NCI-H187 treated with DMSO at 0.1 percent for 48 hours (cell line): ENCODE measurements at regions not wholly inside any gene's neighbourhood (a gene's known extent, or its start where the extent isn't known, plus 50 kb on each side); places are given as distances from the start of the nearest gene placed in this dataset.

Experiments
- DNase-seq: peaks from one replicate; lab custom pipeline; 2025; lab: John Stamatoyannopoulos, UW

GRCh38 chr6:126529637-126530362 lies 189.9 kb downstream of the CENPW start:
- DNase-seq: no peak

DNA sequence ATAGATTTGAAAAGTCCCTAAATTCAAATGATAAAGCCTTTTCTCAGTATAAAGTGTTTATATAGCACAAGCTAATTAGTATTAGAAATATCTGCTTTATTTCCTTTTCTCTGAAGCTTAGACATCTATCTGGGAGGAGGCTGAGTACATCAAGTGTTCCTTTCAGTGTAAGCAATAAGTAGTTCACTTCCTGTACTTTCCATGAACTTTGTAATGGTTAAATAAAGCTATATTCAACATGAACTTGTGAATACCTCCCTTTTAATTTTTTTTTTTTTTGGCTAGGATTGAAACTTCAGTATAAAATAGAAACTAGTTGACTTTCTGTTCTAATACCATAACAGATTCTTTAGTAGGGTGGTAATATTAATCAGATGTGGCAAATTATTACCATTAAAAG lies 190.9 kb downstream of the CENPW start:
- DNase-seq: no peak

- no peak for DNase-seq
Observed at GRCh38 chr6:126531286-126531685, 191.4 kb downstream of the CENPW start.

- no peak for DNase-seq
Observed at GRCh38 chr6:126531840-126532239, 191.9 kb downstream of the CENPW start.

DNA sequence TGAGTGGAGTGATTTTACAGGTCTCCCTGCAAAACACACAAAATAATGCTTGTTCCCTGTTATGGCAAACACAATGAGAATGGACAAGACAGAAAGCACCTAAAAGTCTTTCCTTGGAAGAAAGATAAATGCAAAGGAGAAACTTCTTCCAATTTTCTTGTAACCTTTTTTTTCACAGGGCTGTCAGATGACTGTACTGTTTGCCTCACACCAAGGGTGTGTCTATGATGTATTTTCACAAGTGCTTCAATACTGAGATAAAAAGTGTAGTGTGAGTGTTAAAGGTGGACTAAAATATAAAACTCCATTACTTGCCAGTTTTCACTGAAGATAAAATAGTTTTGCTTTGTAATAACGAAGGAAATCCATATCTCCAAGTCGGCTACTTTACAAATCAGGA lies 194.5 kb downstream of the CENPW start:
- DNase-seq: no peak

DNA sequence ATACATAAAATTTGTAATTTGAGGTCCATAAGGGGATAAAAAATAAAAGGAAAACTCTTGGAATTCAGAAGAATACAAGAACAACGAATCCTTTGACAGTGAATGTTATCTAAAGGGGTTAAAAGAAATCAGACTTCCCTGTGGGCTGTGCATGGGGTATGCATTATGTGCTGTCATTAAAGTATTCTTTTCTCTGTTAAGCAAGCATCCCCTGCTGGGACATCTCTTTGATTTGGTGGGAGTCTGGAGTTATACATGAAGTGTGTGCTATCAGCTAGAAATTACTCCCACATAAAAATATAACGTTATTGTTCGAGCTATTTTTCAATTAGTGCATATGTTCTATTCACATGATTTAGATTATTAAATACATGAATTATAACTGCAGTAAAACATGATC lies 195.2 kb downstream of the CENPW start:
- DNase-seq: no peak

DNA sequence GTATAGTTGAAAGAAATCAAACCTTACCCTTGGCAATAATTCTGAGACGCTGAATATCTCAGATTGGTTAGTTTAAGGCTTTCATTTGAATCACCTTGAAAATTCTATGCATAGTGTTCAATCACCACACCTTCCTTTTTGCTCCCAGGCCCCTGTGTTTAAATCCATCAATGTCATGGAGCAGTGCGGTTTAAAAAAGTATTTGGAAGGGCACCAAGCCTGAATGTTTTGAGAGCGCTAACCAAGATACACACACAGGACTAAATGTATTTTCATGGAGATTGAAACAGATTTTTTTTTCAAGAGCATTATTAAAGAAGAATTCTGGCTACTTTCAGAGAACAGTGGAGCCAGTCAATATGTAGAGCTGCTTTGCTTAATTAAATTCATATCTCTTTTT lies 195.7 kb downstream of the CENPW start:
- no peak for DNase-seq

- no peak for DNase-seq
Observed at GRCh38 chr6:126537061-126537816, 197.3 kb downstream of the CENPW start.

DNA sequence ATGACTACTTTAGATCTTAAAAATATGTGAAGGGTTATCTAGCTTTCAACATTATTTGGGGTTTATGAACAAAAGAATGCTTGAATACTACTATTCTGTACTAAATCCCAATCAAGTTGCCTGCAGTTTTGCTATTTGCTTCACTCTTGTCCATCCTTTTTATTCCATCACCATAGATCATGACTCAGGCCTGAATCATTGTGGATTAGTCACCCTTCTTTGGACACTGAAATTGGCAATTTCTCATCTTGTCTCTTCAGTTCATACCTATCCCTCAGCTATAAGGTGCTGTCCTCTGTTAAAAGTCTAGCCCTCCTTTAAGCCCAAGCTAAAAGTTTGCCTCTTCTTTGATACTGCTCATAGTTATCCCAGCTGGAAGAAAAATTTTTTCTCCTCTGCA lies 199.1 kb downstream of the CENPW start:
- no peak for DNase-seq

DNA sequence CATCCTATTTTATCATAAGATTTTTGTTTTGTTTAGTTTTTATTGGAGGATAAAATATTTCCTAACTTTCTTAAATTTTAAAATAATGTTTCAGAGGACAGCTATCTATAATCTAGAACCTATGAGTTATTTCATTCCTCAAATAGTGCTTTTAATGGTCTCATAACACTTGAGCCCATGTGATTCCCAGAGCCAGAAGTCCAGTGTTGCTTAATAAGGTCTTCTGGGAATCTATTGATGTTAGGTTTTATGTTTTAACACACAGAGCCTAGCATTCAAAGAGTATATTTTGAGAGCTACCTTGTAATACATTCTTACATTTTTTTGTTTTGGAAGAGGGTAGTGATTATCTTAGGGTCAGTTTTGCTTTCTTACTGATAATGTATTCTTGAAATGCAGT lies 200.2 kb downstream of the CENPW start:
- DNase-seq: no peak

DNA sequence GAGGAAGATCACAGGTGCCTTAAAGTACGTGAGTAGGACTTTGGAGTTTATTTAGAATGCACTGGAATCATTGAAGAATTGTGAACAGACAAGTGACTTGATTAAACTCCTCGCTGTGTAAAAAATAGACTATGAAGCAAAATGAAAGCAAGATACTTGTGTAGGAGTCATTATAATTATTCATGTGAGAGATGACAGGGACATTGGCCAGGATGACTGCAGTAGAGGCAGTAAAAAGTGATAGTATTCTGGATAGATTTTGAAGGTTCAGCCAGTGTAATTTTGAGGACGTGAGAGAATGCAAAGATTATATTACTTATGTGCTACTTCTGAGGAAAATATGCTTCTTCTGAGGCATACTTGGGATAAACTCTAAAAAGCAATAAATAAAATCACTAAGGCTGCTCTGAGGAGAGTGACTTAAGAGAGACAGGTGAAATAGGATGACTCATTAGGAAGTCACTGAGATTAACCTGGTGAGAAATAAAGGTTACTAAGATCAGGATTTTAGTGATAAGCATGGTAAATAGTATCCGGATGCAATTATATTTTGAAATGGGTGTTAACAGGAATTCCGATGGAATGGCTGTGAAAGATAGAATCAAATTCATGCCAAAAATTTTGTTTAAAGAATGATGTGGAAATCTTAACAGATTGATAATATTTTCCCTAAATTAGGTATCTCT lies 202.0 kb downstream of the CENPW start:
- no peak for DNase-seq

DNA sequence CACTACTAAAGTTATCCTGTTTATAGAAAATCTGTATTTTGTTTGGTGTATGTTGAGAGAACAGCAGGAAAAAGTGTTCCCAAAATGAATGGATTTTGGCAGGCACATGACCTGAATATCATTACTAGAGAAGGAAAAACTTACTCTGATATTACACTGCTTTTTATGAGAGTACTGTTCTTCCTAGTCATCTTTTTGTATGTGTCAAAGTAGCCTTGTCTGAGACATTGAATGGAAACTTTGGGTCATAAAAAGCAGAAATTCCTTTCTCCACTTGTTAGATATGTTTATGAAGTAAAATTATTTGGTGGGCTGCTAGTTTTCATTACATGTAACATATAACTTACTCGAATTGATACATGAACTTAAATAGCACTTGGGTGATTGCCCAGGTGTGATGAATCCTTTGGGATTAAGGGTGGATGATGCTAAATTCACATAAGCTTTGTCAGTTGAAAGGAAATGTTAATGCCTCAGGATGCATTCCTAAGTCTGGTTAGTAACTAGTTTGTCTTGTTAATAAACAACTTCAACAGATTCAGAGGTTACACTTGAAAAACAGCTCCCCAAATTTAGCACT lies 206.7 kb downstream of the CENPW start:
- no peak for DNase-seq

- DNase-seq: no peak
Observed at GRCh38 chr6:126548300-126548699, 208.4 kb downstream of the CENPW start.

DNA sequence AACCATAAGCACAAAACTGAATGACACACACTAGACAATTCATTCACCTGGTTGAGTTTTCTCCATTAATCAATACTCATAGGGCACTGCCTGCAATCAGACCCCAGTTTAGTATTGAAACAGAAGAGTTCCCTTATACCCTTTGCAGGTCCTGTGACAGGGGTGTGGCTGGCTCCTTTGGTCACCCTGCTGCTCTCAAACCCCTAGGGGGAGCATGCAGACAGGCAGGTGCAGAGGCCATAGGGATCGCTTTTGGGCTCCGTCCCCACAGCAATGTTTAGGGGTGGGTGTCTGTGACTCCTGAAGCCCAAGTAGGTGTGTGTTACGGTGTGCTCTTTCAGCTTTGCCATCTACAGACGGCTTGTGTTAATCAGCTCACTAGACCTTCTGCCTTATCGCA lies 210.4 kb downstream of the CENPW start:
- DNase-seq: no peak

- no peak for DNase-seq
Observed at GRCh38 chr6:126551832-126552231, 211.9 kb downstream of the CENPW start.

DNA sequence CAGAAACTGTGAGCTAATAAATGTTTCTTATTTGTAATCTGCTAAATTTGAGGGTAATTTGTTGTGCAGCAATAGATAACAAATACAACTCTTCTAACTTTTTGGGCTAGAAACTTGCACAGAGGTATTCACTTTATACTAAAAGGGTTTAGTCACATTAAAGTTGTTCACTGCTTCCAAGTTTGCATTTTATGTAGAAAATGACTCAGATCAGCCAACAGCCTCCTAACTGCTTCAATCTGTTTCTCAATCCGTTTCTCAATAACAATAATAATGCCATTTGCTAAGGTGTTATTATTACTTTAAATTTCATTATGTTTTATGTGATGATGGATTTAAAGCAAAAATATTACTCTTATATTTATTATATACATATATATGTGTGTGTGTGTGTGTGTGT lies 213.9 kb downstream of the CENPW start:
- no peak for DNase-seq

GRCh38 chr6:126570507-126570906 lies 230.6 kb downstream of the CENPW start:
- DNase-seq: no peak

GRCh38 chr6:126574301-126574700 lies 234.4 kb downstream of the CENPW start:
- DNase-seq: no peak

DNA sequence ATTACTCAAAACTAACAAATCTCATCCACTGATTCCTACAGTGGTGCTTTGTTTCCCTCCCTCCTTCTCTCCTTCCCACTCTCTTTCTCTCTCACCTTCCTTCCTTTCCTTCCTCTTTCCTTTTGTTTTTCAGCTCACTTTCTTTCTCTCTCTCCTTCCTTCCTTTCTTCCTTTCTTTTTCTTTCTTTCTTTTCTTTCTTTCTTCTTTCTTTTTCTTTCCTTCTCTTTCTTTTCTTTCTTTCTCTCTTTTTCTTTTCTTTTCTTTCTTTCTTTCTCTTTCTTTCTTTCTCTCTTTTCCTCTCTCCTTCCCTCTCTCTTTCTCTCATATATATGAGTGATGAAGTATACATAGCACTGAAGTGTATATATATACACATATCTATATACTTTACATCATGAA lies 241.4 kb downstream of the CENPW start:
- DNase-seq: no peak

DNA sequence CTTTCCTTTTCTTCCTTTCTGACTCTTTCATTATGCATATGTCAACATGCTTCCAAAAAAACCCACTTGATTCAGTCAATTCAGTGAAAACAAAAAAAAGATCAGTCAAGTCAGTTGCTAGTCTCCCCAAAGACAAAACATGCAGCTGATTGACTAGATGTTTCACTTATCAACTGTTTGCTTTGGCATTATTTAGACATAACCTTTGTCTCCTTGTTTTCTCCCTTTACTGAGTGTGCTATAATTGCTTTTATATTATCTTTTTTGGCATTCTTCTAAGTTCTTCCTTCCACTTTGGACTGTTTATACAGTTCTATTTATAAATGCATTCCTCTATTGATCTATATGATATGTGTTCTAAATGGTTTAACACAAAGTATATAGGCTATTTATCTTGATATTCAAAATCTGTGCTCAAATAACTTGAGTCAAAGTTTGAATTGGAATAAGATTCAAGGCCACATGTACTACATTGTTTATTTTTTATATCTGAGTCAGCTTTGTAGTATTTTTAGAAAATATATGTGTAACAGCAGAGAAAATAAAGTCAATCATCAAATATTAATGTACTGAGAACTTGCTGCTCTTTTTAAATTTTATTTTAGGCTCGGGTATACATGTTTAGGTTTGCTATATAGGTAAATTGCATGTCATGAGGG lies 260.5 kb downstream of the CENPW start:
- no peak for DNase-seq

GRCh38 chr6:126603410-126603809 lies 263.5 kb downstream of the CENPW start:
- DNase-seq: no peak

- DNase-seq: no peak
Observed at GRCh38 chr6:126605089-126605488, 265.2 kb downstream of the CENPW start.
